NCI-H82 treated with DMSO at 0.1 percent for 48 hours (cell line): ENCODE measurements at regions not wholly inside any gene's neighbourhood (a gene's known extent, or its start where the extent isn't known, plus 50 kb on each side); places are given as distances from the start of the nearest gene placed in this dataset.
"Not testable (repeated sequence)": the region's sequence is repeated elsewhere in the genome, so short reads cannot be mapped to it uniquely, and the experiment has no call there.

Experiments used
- DNase-seq: peaks from one replicate; lab custom pipeline; 2025; ENCODE audit not compliant: unreplicated experiment; lab: John Stamatoyannopoulos, UW

DNA sequence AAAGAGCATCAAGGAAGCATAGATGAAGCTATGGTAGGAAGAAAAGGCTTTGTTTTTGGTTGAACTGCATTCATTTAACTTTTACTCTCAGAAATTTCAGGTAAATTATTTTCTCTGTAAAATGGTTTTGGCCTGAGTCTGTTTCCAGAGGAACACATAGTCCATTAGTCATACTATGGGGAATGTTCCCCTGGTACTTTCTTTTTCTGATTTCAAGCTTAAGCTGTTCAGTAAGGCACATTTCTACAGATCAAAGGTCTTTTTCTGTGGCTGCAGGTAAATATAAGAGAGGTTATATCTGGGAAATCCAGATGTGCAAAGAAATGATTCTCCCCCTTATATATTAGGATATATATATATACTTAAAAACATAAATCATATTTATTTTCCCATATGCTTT is 1744.4 kb upstream of the ADGRL3 start:
- no peak for DNase-seq

DNA sequence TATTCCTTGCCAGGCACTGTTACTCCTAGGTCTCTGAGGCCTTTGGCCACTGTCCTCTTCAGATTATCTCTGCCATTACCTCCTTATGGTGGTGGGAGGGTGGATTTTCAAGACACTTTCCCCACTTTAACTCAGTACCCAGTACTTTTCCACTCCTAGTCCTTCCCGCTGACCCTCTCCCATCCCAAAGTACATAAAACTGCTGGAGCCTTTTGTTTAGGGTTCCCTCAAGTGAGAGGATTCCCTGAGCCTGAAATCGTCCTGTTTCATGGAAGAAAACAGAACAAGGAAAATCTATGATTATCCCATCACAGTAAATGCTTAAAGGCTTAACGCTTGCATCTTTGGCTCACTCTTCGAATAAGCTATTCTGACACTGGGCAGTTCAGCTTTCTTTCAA is 1742.5 kb upstream of the ADGRL3 start:
- DNase-seq: no peak

DNA sequence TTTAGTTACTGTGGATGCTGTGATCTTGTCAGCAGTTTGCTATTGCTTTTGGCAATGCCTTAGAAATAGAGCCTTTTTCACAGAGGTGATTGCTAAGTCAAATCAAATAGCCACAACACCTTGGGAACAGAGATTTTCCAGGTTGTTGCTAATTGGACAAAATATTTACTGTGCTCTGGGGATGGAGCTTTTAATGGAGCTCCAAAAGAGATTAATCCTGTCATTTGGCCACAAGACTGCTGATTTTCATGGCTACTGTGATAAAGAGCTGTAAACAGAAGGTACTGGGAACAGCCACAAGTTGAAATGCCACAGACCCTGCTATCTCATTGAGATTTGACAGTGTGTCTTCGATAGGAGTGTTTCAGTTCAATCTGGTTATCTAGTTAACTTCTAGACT is 1715.2 kb upstream of the ADGRL3 start:
- DNase-seq: no peak

GRCh38 chr4:59500103-59500502 is 1700.0 kb upstream of the ADGRL3 start:
- no peak for DNase-seq

DNA sequence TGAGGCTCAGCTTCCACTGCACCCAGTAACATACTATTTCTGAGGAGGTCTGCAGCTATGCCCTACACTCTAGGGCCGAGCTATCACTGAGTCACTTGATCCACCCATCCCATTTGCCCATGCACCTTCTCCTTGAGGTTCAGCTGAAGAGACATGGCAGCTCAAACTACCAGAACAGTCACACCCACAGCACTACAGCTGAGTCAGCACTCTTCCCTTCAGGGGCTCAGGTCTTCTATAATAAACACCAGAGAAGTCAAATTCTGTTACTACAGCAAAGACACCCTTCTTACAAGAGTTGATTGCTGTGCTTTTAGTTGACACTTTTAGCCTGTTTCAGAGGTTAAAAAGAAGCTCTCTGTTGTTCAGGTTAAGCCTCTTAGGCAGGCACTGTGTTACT is 1696.4 kb upstream of the ADGRL3 start:
- DNase-seq: no peak

DNA sequence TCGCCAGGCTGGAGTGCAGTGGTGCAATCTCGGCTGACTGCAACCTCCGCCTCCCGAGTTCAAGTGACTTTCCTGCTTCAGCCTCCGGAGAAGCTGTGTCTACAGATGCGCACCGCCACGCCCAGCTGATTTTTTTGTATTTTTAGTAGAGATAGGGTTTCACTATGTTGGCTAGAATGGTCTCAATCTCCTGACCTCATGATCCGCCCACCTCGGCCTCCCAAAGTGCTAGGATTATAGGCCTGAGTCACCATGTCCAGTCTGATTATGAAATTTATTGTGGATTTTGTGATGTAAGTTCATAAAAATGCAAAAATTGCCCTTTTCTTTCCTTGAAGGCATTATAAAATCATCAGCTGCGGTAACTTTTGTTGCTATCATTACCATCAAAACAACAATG is 1688.3 kb upstream of the ADGRL3 start:
- not testable (repeated sequence) for DNase-seq

DNA sequence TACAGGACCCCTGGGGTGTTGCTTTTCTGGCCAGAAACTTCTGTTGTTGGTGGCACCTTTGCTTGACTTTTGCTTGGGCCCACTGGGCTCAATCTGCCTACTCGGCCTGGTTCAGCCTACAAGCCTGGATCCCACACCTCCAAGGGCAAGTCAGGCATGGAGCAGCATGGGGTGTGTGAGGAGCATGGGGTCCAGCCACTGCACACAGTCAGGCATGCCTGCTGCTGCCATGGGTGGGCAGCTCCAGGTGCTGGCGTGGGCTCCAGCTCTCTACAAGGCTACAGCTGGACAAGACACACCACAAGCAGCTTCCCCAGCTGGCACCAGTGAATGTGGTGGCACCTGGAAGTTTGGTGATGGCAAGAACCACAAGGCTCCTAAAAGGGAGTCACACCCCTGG is 1683.1 kb upstream of the ADGRL3 start:
- no peak for DNase-seq

DNA sequence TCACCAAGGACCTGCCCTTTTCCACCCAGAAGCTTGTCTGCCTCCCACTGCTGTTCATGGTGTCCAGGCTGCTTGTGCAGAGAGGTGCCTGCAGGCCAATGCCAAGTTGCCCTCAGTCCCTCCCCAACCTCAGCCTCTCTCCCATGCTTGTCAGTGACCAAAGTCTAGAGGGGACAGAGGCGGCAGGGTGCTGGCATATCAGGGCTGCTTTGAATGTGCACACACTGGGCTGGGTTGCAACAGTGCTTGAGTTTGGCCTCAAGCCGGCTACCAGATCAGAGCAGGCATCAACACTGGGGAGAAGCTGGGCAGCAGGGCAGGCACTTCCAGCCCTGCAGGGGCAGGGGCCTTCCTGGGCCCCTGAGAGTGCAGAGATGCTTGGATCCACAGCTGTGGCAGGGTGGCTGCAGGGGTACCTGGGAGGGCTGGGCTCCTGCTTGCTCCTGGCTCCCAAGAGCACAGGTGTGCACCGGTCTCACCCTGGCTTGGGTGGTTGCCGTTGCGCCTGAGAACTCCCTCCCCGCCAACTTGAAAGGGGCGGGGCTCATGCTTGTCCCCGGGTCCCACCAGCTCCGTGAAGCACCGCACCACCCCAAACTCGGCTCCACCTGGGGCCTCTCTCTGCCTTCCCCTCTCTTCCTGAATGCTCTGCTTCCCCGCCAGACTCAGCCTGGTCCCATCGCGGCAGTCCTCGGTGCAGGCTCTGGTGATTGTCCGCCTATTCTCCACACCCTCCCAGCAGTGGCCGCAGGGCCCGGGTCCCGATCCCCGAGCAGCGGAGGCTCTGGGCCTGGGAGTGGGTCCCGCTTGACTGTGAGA is 1681.9 kb upstream of the ADGRL3 start:
- no peak for DNase-seq

DNA sequence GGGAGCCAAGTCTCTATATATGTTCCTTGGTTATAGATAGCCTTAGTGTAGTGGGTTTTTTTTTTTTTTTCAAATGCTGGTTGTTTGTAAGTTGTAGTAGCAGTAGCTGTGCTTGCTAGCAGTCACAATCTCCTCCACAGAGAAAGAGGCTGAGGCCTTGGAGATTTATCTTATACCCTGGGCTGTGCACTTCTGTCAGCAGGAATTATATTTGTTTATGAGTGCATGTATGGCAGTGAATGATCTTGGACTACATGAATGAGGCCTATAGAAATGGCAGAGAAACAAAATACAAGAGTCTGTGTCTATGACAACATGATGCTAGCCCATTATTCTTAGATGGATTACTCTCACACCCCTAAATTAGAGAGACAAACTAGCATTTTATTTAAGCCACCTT is 1674.2 kb upstream of the ADGRL3 start:
- DNase-seq: no peak

DNA sequence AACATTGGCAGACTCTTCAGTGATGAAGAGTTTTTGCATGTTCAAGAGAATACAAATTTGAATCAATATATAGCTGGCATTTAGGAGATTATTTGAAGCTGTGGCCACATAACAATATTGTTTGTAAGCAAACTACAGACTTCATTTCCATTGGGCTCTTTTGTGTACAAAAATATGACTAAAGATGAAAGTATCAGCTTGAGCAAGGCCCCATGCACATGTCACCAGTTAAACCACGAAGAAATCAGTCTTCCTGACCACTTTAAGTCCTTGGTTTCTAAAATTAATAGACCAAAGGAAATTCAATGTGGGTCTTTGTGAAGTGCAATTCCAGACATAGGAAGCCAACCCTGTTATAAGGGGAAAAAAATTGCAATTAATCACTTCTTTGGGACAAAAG is 1664.6 kb upstream of the ADGRL3 start:
- DNase-seq: no peak

DNA sequence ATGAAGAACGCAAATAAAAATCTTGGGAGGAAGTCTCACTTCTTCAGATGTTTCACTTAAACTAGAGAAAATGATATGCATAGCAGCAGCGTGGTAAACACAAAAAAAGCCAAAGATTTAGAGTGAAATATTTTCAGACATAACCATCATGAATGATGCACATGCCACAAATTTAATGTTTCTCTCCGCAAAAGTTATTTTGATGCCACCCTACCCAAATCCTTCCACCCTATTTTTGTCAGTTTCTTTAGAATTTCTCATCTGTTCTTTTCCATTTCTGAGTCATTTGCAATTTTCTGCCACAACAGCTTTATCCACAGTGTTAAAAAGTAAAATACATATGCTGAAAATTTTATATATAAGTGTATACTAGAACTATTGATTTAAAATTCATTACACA is 1663.7 kb upstream of the ADGRL3 start:
- no peak for DNase-seq

- DNase-seq: no peak
These were observed 1662.8 kb upstream of the ADGRL3 start for GRCh38 chr4:59537246-59537886.

DNA sequence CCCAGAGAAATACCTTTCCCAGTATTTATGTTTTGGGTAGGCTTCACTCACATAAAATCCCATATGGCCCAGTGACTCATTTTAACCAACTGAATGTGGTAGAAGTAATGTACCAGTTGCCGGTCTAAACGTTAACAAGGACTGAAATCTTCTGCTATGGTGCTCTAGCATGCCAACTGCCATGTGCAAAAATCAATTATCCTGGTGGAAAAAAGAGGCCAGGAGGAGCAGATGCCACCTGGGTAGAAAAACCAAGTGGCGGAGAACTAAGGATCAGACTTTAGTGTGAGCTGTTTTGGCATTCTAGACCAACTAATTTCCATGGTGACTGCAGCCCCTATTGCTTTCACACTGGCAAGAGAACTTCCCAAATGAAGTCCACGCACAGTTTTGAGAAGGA is 1660.7 kb upstream of the ADGRL3 start:
- DNase-seq: no peak

DNA sequence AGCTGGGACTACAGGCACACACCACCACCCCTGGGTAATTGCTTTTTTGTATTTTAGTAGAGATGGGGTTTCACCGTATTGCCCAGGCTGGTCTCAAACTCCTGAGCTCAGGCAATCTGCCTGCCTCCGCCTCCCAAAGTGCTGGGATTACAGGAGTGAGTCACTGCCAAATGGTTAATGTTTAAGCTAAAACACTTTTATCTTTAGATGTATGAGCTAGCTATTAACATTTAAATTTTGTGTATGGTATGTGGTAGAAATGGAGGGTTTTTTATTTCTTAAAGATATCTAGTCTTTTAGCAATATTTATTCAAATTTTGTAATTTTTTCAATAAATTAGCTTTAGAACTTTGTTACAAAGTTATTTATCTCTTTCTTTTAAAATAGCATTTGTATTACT is 1659.8 kb upstream of the ADGRL3 start:
- no peak for DNase-seq

- no peak for DNase-seq
These were observed 1646.9 kb upstream of the ADGRL3 start for GRCh38 chr4:59553063-59553720.

GRCh38 chr4:59553721-59554091 is 1646.4 kb upstream of the ADGRL3 start:
- no peak for DNase-seq

DNA sequence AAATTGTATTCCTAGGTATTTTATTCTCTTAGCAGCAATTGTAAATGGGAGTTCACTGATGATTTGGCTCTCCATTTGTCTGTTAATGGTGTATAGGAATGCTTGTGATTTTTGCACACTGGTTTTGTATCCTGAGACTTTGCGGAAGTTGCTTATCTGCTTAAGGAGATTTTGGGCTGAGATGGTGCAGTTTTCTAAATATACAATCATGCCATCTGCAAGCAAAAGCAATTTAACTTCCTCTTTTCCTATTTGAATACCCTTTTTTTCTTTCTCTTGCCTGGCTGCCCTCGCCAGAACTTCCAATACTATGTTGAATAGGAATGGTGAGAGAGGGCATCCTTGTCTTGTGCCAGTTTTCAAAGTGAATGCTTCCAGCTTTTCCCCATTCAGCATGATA is 1643.9 kb upstream of the ADGRL3 start:
- DNase-seq: not testable (repeated sequence)

DNA sequence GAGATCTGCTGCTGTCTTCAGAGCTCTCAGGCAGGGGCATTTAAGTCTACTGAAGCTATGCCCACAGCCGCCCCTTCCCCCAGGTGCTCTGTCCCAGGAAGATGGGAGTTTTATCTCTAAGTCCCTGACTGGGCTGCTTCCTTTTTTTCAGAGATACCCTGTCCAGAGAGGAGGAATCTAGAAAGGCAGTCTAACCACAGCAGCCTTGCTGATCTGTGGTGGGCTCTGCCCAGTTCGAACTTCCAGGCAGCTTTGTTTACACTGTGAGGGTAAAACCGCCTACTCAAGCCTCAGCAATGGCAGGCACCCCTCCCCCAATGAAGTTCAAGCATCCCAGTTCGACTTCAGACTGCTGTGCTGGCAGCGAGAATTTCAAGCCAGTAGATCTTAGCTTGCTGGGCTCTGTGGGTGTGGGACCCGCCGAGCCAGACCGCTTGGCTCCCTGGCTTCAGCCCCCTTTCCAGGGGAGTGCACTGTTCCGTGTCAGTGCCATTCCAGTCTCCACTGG is 1639.9 kb upstream of the ADGRL3 start:
- DNase-seq: not testable (repeated sequence)

- no peak for DNase-seq
These were observed 1634.3 kb upstream of the ADGRL3 start for GRCh38 chr4:59565836-59566235.

- DNase-seq: no peak
These were observed 1629.2 kb upstream of the ADGRL3 start for GRCh38 chr4:59570860-59571476.

GRCh38 chr4:59571805-59572430 is 1628.2 kb upstream of the ADGRL3 start:
- DNase-seq: no peak
